ENCODE measurements at regions not wholly inside any gene's neighbourhood (a gene's known extent, or its start where the extent isn't known, plus 50 kb on each side); places are given as distances from the start of the nearest gene placed in this dataset.

DNA sequence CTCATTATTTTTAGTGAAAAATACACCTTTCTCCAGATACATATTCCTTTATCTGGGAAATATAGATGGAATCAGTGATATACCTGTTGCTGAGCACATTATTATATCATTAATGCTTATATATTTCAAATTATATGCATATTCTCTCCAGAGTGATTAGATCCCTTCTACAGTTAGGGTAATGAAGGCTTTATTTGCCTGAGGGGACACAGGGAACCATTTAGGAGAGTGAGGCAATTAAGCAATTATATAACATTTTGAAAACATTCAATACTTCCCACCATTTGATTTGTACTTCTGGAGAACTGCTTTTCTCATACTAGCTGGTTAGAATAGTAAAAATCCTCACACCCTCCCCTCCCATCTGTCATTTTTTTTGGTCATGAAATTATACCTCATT lies 212.8 kb upstream of the NOVA1 start:
- H2AFZ ChIP-seq (ENCODE audit: low read depth, low read length), result no peak overlapping the region
- H4K20me1 ChIP-seq (ENCODE audit: insufficient read depth, low read length), result no peaks in the 10 kb centered on the region
- H3K36me3 Mint-ChIP-seq (ENCODE audit: low read depth, unreplicated experiment), result no peaks in the 10 kb centered on the region
- H3K27ac Mint-ChIP-seq (ENCODE audit: unreplicated experiment), result no peak overlapping the region
- no peak overlapping the region for H3K4me3 ChIP-seq (ENCODE audit: insufficient read depth, low read depth, low read length)
- H3K4me3 Mint-ChIP-seq (ENCODE audit: unreplicated experiment), result no peak overlapping the region
- no peak overlapping the region for H3K27ac ChIP-seq (ENCODE audit: low read depth, low read length)
- H3K9me3 Mint-ChIP-seq (ENCODE audit: unreplicated experiment), result no peaks in the 10 kb centered on the region
- no peak for TF ChIP-seq EZH2 (IDR thresholded peaks at IDR 0.05; ENCODE audit: insufficient read depth, low read length)
- TF ChIP-seq, protein P1, sequence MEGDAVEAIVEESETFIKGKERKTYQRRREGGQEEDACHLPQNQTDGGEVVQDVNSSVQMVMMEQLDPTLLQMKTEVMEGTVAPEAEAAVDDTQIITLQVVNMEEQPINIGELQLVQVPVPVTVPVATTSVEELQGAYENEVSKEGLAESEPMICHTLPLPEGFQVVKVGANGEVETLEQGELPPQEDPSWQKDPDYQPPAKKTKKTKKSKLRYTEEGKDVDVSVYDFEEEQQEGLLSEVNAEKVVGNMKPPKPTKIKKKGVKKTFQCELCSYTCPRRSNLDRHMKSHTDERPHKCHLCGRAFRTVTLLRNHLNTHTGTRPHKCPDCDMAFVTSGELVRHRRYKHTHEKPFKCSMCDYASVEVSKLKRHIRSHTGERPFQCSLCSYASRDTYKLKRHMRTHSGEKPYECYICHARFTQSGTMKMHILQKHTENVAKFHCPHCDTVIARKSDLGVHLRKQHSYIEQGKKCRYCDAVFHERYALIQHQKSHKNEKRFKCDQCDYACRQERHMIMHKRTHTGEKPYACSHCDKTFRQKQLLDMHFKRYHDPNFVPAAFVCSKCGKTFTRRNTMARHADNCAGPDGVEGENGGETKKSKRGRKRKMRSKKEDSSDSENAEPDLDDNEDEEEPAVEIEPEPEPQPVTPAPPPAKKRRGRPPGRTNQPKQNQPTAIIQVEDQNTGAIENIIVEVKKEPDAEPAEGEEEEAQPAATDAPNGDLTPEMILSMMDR (IDR thresholded peaks at IDR 0.05; ENCODE audit: insufficient read depth, low read depth, low read length), result no peak
- no peaks in the 10 kb centered on the region for H3K79me2 ChIP-seq (ENCODE audit: insufficient read depth, low read length)
- no peak overlapping the region for H3K4me2 ChIP-seq (ENCODE audit: low read length)
- DNase-seq (ENCODE audit: low read depth) (no peak), FAIRE-seq (no peak)
- H3K9ac ChIP-seq (ENCODE audit: low read length), result no peak overlapping the region
- H3K27me3 ChIP-seq (ENCODE audit: insufficient read depth, low read length), result no peaks in the 10 kb centered on the region
- H3K36me3 ChIP-seq (ENCODE audit: insufficient read depth, low read length), result no peaks in the 10 kb centered on the region
- H3K9me3 ChIP-seq (ENCODE audit: insufficient read depth, low read depth, low read length), result no peaks in the 10 kb centered on the region
- no peaks in the 10 kb centered on the region for H3K27me3 Mint-ChIP-seq (ENCODE audit: low read depth, unreplicated experiment)
- no peaks in the 10 kb centered on the region for H3K4me1 ChIP-seq (ENCODE audit: insufficient read depth, low read length)
- no peaks in the 10 kb centered on the region for H3K4me1 Mint-ChIP-seq (ENCODE audit: low read depth, unreplicated experiment)

DNA sequence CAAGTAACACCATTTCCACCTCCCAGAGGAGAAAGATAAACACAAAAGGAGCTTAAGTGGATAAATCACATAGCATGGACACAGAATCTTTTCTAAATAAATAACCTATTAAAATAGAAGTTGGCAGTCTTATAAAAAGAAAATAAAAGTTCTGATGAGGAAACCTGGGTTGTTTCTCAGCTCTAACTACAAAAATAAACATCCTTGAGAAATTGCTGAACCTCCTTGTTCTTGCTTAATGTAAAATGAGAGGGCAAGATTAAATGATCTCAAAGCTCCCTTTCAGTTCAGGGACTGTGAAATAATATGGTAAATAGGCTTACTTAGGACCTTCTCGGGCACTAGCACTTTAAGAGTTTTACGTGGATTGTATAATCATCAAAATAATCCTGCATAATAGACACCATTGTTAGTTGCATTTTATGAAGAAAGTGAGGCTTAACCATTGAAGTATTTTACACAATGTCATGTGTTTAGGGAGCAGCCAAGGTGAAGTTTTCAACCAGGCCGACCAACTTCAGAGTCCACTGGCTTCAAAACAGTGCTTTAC lies 214.0 kb upstream of the NOVA1 start:
- no peak overlapping the region for H3K4me3 ChIP-seq (ENCODE audit: insufficient read depth, low read depth, low read length)
- H3K9me3 Mint-ChIP-seq (ENCODE audit: unreplicated experiment), result no peaks in the 10 kb centered on the region
- no peak overlapping the region for H3K27ac ChIP-seq (ENCODE audit: low read depth, low read length)
- peaks cover 3% of the 10 kb centered on the region for H3K27me3 Mint-ChIP-seq (ENCODE audit: low read depth, unreplicated experiment)
- no peak overlapping the region for H3K4me2 ChIP-seq (ENCODE audit: low read length)
- H3K79me2 ChIP-seq (ENCODE audit: insufficient read depth, low read length), result no peaks in the 10 kb centered on the region
- H3K36me3 ChIP-seq (ENCODE audit: insufficient read depth, low read length), result no peaks in the 10 kb centered on the region
- no peaks in the 10 kb centered on the region for H4K20me1 ChIP-seq (ENCODE audit: insufficient read depth, low read length)
- no peak overlapping the region for H2AFZ ChIP-seq (ENCODE audit: low read depth, low read length)
- no peak overlapping the region for H3K9ac ChIP-seq (ENCODE audit: low read length)
- H3K4me1 Mint-ChIP-seq (ENCODE audit: low read depth, unreplicated experiment), result no peaks in the 10 kb centered on the region
- FAIRE-seq (no peak), DNase-seq (ENCODE audit: low read depth) (no peak)
- H3K4me3 Mint-ChIP-seq (ENCODE audit: unreplicated experiment), result no peak overlapping the region
- no peaks in the 10 kb centered on the region for H3K36me3 Mint-ChIP-seq (ENCODE audit: low read depth, unreplicated experiment)
- TF ChIP-seq, protein P1 (IDR thresholded peaks at IDR 0.05; ENCODE audit: insufficient read depth, low read depth, low read length), result no peak
- no peak for TF ChIP-seq EZH2 (IDR thresholded peaks at IDR 0.05; ENCODE audit: insufficient read depth, low read length)
- H3K4me1 ChIP-seq (ENCODE audit: insufficient read depth, low read length), result no peaks in the 10 kb centered on the region
- H3K9me3 ChIP-seq (ENCODE audit: insufficient read depth, low read depth, low read length), result no peaks in the 10 kb centered on the region
- no peak overlapping the region for H3K27ac Mint-ChIP-seq (ENCODE audit: unreplicated experiment)
- no peaks in the 10 kb centered on the region for H3K27me3 ChIP-seq (ENCODE audit: insufficient read depth, low read length)

DNA sequence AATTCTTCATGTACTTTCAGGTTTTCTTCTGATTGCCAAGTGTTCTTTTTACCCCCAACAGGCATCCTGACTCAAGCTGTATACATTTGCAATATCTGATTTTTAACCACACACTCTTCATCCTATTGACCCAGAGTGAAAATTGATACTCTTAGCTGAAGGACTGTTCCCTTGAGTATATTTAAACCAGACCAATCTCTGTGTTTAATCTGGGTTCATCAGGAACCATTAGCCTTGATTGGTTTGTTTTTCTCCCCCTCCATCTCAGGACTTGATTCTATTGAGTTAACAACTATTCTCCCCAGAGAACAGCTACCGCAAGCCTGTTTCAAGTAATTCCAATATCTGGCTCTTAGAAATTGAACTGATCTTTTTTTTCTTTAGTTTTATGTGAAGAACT lies 222.3 kb upstream of the NOVA1 start:
- H3K4me3 Mint-ChIP-seq (ENCODE audit: unreplicated experiment), result no peak overlapping the region
- H3K9ac ChIP-seq (ENCODE audit: low read length), result no peak overlapping the region
- H2AFZ ChIP-seq (ENCODE audit: low read depth, low read length), result no peak overlapping the region
- no peaks in the 10 kb centered on the region for H3K9me3 ChIP-seq (ENCODE audit: insufficient read depth, low read depth, low read length)
- FAIRE-seq, result no peak
- H3K36me3 ChIP-seq (ENCODE audit: insufficient read depth, low read length), result no peaks in the 10 kb centered on the region
- no peak overlapping the region for H3K27ac ChIP-seq (ENCODE audit: low read depth, low read length)
- DNase-seq (ENCODE audit: low read depth), result peak; percentile 53
- TF ChIP-seq, protein P1 (IDR thresholded peaks at IDR 0.05; ENCODE audit: insufficient read depth, low read depth, low read length), result no peak
- no peak for TF ChIP-seq EZH2 (IDR thresholded peaks at IDR 0.05; ENCODE audit: insufficient read depth, low read length)
- no peaks in the 10 kb centered on the region for H3K9me3 Mint-ChIP-seq (ENCODE audit: unreplicated experiment)
- H3K27me3 ChIP-seq (ENCODE audit: insufficient read depth, low read length), result no peaks in the 10 kb centered on the region
- H3K4me3 ChIP-seq (ENCODE audit: insufficient read depth, low read depth, low read length), result no peak overlapping the region
- no peaks in the 10 kb centered on the region for H3K4me1 ChIP-seq (ENCODE audit: insufficient read depth, low read length)
- no peak overlapping the region for H3K4me2 ChIP-seq (ENCODE audit: low read length)
- no peaks in the 10 kb centered on the region for H3K36me3 Mint-ChIP-seq (ENCODE audit: low read depth, unreplicated experiment)
- H3K27me3 Mint-ChIP-seq (ENCODE audit: low read depth, unreplicated experiment), result peaks cover 3% of the 10 kb centered on the region
- H3K27ac Mint-ChIP-seq (ENCODE audit: unreplicated experiment), result no peak overlapping the region
- no peaks in the 10 kb centered on the region for H3K4me1 Mint-ChIP-seq (ENCODE audit: low read depth, unreplicated experiment)
- no peaks in the 10 kb centered on the region for H3K79me2 ChIP-seq (ENCODE audit: insufficient read depth, low read length)
- H4K20me1 ChIP-seq (ENCODE audit: insufficient read depth, low read length), result no peaks in the 10 kb centered on the region
